AG04450 (cell line): ENCODE measurements at regions not wholly inside any gene's neighbourhood (a gene's known extent, or its start where the extent isn't known, plus 50 kb on each side); places are given as distances from the start of the nearest gene placed in this dataset. TPM values are rescaled to one million over a fixed set of nuclear protein-coding genes. Genes with fewer than 3 reads are reported as not detected.

Experiments used
- CTCF ChIA-PET: fragments of 300-600, 350-600 bp; formaldehyde crosslinking; extraction: SDS; loops from one replicate; lab custom pipeline; 2022; ENCODE audit warnings: antibody characterized with exemption, inconsistent platforms; lab: Charles Lee
- POLR2A ChIA-PET: fragments of 350-600 bp; formaldehyde crosslinking; extraction: SDS; loops from one replicate; lab custom pipeline; 2021; ENCODE audit warnings: antibody characterized with exemption, inconsistent platforms; lab: Yijun Ruan, JAX
- DNase-seq: peaks from one replicate; pipeline ENCODE4 v3.0.0-alpha.2; 2011; ENCODE audit warnings: low read depth, low spot score
- H3K27ac ChIP-seq: one replicate; pipeline ENCODE4 v1.5.1; 2012; ENCODE audit warnings: low read depth, low read length, control low read depth
- H3K27me3 ChIP-seq: one replicate; pipeline ENCODE4 v1.6.0; 2012; ENCODE audit warnings: low read length; ENCODE audit not compliant: control insufficient read depth, insufficient read depth
- H3K4me3 ChIP-seq: 2 replicates; pipeline ENCODE4 v1.5.1; 2011; ENCODE audit warnings: mild to moderate bottlenecking, low read depth, low read length, control low read depth
- H3K9me3 ChIP-seq: 2 replicates; pipeline ENCODE4 v1.5.1; 2012; ENCODE audit warnings: low read length; ENCODE audit not compliant: control insufficient read depth, insufficient read depth
- small RNA-seq: library from RNA; depleted of rRNA; stranded (forward); fragments of <200 nt; gene quantifications from one replicate; pipeline ENCODE3, GENCODE V24; 2012; ENCODE audit warnings: low read depth; ENCODE audit not compliant: insufficient read length
- TF ChIP-seq, protein P1 (sequence below): IDR thresholded peaks from 2 replicates; pipeline ENCODE4 v1.5.1; 2011; ENCODE audit warnings: low read depth, low read length, control low read depth, inconsistent platforms

DNA sequence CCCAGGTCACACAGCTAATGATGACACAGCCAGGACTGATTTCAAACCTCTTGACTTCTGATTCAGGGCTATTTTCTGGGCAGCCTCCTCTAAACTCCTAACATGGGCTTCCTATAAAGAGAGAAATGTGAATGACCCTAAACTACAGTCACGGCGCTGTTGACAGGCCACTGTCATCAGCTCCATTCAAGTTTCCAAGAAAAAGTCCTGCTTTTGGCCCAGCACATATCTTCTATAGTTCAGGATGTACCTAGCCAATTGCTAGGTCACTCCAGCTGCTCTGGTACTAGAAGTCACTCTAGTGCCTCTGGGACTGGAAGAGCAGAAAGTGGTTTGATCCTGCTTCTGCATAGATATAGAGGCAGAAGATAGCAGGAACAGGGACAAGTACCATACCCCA lies 64.9 kb upstream of the TARS1 start:
- TF ChIP-seq, protein P1, sequence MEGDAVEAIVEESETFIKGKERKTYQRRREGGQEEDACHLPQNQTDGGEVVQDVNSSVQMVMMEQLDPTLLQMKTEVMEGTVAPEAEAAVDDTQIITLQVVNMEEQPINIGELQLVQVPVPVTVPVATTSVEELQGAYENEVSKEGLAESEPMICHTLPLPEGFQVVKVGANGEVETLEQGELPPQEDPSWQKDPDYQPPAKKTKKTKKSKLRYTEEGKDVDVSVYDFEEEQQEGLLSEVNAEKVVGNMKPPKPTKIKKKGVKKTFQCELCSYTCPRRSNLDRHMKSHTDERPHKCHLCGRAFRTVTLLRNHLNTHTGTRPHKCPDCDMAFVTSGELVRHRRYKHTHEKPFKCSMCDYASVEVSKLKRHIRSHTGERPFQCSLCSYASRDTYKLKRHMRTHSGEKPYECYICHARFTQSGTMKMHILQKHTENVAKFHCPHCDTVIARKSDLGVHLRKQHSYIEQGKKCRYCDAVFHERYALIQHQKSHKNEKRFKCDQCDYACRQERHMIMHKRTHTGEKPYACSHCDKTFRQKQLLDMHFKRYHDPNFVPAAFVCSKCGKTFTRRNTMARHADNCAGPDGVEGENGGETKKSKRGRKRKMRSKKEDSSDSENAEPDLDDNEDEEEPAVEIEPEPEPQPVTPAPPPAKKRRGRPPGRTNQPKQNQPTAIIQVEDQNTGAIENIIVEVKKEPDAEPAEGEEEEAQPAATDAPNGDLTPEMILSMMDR = no peak
- no peak for DNase-seq
- POLR2A ChIA-PET = no interaction called here
- H3K9me3 ChIP-seq = no peaks in the 10 kb centered on the region
- no peak overlapping the region for H3K4me3 ChIP-seq
- CTCF ChIA-PET = no interaction called here
- H3K27ac ChIP-seq = no peak overlapping the region
- H3K27me3 ChIP-seq = no peaks in the 10 kb centered on the region

DNA sequence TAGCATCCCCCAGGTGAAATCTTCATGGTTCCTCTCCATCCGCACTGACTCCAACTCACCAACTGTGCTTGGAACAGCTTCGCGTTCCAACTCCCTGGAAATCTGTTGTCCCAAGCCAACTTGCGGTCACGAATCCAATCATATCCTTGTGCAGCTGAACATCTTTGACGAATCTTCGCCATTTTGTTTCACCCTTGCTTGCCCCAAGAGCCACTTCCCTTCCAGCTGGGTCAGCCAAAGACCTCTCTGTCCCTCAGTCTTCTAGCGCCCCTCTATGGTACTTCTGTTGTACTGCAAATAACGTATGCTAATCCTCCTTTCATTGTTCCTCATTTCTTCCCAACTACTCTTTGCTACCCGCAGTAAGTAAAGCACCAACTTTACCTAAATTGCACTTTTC lies 61.0 kb upstream of the TARS1 start:
- CTCF ChIA-PET = interaction anchor here (0.8 to 0.9 kb wide), 2 partner anchors 9 to 70 kb away, joined by 3 read pairs; no protein-coding TSS in a partner anchor
- DNase-seq = no peak

DNA sequence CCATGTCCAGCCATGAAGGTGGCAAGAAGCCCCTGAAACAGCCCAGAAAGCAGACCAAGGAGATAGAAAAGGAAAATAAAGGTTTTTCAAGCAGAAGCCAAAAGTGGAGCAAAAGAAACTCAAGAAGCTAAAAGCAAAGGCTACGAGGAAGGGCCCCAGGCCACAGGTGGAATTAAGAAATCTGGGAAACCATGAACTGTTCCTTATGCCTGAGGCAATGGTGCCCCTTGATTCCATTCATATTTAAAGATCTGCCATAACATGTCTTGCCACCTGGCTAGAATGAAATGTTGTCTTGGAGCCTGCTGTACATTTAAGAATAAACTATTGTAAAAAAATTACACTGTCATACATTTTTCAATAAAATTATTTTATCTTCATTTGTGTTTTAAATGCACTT lies 59.5 kb upstream of the TARS1 start:
- no peak for DNase-seq
- ChIA-PET POLR2A (no interaction called here), CTCF (no interaction called here)
- TF ChIP-seq, protein P1 = no peak
- Histone ChIP-seq H3K9me3 (peaks cover 3% of the 10 kb centered on the region; the same call in 1 of the 2 replicates), H3K4me3 (no peak overlapping the region), H3K27me3 (no peaks in the 10 kb centered on the region), H3K27ac (no peak overlapping the region)

More for the DNA sequence above, 61.0 kb upstream of the TARS1 start:
- no peak overlapping the region for H3K4me3 ChIP-seq
- H3K27ac ChIP-seq = no peak overlapping the region
- POLR2A ChIA-PET = no interaction called here
- no peaks in the 10 kb centered on the region for H3K27me3 ChIP-seq
- H3K9me3 ChIP-seq = no peaks in the 10 kb centered on the region
- TF ChIP-seq, protein P1 = peak; percentile 50

Small RNAs in the stretch of these regions (small RNA-seq; reads per million reads assigned to genes)
- not detected for gene AC010343.2
- not detected for gene AC025459.1
